ENCODE measurements at regions not wholly inside any gene's neighbourhood (a gene's known extent, or its start where the extent isn't known, plus 50 kb on each side); places are given as distances from the start of the nearest gene placed in this dataset.
"Not testable (repeated sequence)": the region's sequence is repeated elsewhere in the genome, so short reads cannot be mapped to it uniquely, and the experiment has no call there.

- Mint-ChIP-seq H3K27ac (no peak overlapping the region), H3K27me3 (no peaks in the 10 kb centered on the region), H3K4me1 (no peaks in the 10 kb centered on the region), H3K9me3 (peaks cover 0 to 5% (median 0%) of the 10 kb centered on the region in 8 donors), H3K4me3 (no peak overlapping the region), H3K36me3 (no peaks in the 10 kb centered on the region)
- Histone ChIP-seq H3K4me1 (ENCODE audit: insufficient read depth, low read length) (no peaks in the 10 kb centered on the region), H3K4me3 (ENCODE audit: low read length in 2 of 2) (no peak overlapping the region), H3K27me3 (ENCODE audit: insufficient read depth, low read length) (no peaks in the 10 kb centered on the region), H3K9me3 (ENCODE audit: control insufficient read depth in 1 of 2, low read length in 2 of 2) (no peaks in the 10 kb centered on the region), H3K36me3 (ENCODE audit: insufficient read depth, low read length) (no peaks in the 10 kb centered on the region), H3K27ac (ENCODE audit: low read depth, low read length) (no peak overlapping the region)
- intact Hi-C loops (cut with micrococcal nuclease), result no loop called here
- ChIA-PET CTCF (ENCODE audit: partially characterized antibody) (no interaction called here), POLR2A (ENCODE audit: partially characterized antibody) (no interaction called here)
- no peak for DNase-seq
Measured at GRCh38 chr3:110495201-110495927, 576.3 kb upstream of the NECTIN3 start.

GRCh38 chr3:110504401-110504800, 567.2 kb upstream of the NECTIN3 start:
- intact Hi-C loops (cut with micrococcal nuclease), result no loop called here
- no peak for DNase-seq
- no peaks in the 10 kb centered on the region for H3K36me3 ChIP-seq (ENCODE audit: insufficient read depth, low read length)
- H3K27ac Mint-ChIP-seq, result no peak overlapping the region
- H3K36me3 Mint-ChIP-seq, result no peaks in the 10 kb centered on the region
- ChIA-PET CTCF (ENCODE audit: partially characterized antibody) (no interaction called here), POLR2A (ENCODE audit: partially characterized antibody) (no interaction called here)
- no peaks in the 10 kb centered on the region for H3K4me1 ChIP-seq (ENCODE audit: insufficient read depth, low read length)
- no peak overlapping the region for H3K27ac ChIP-seq (ENCODE audit: low read depth, low read length)
- no peak overlapping the region for H3K4me3 Mint-ChIP-seq
- no peaks in the 10 kb centered on the region for H3K27me3 ChIP-seq (ENCODE audit: insufficient read depth, low read length)
- H3K9me3 Mint-ChIP-seq, result peaks cover 0 to 8% (median 0%) of the 10 kb centered on the region in 8 donors
- H3K4me3 ChIP-seq (ENCODE audit: low read length in 2 of 2), result no peak overlapping the region
- no peaks in the 10 kb centered on the region for H3K27me3 Mint-ChIP-seq
- H3K4me1 Mint-ChIP-seq, result no peaks in the 10 kb centered on the region
- no peaks in the 10 kb centered on the region for H3K9me3 ChIP-seq (ENCODE audit: control insufficient read depth in 1 of 2, low read length in 2 of 2)

- no peak overlapping the region for H3K27ac Mint-ChIP-seq
- no peaks in the 10 kb centered on the region for H3K27me3 ChIP-seq (ENCODE audit: insufficient read depth, low read length)
- no peaks in the 10 kb centered on the region for H3K36me3 ChIP-seq (ENCODE audit: insufficient read depth, low read length)
- ChIA-PET CTCF (ENCODE audit: partially characterized antibody) (no interaction called here), POLR2A (ENCODE audit: partially characterized antibody) (no interaction called here)
- no peaks in the 10 kb centered on the region for H3K9me3 ChIP-seq (ENCODE audit: control insufficient read depth in 1 of 2, low read length in 2 of 2)
- H3K27me3 Mint-ChIP-seq, result peaks cover 0 to 1% of the 10 kb centered on the region in 2 donors
- intact Hi-C loops (cut with micrococcal nuclease), result no loop called here
- H3K27ac ChIP-seq (ENCODE audit: low read depth, low read length), result no peak overlapping the region
- no peaks in the 10 kb centered on the region for H3K36me3 Mint-ChIP-seq
- no peaks in the 10 kb centered on the region for H3K4me1 Mint-ChIP-seq
- peaks cover 0 to 8% (median 0%) of the 10 kb centered on the region in 8 donors for H3K9me3 Mint-ChIP-seq
- no peak overlapping the region for H3K4me3 Mint-ChIP-seq
- no peaks in the 10 kb centered on the region for H3K4me1 ChIP-seq (ENCODE audit: insufficient read depth, low read length)
- H3K4me3 ChIP-seq (ENCODE audit: low read length in 2 of 2), result no peak overlapping the region
- no peak for DNase-seq
Measured at GRCh38 chr3:110504901-110505300, 566.7 kb upstream of the NECTIN3 start.

GRCh38 chr3:110506890-110507289, 564.7 kb upstream of the NECTIN3 start:
- Histone ChIP-seq H3K36me3 (ENCODE audit: insufficient read depth, low read length) (no peaks in the 10 kb centered on the region), H3K27me3 (ENCODE audit: insufficient read depth, low read length) (no peaks in the 10 kb centered on the region), H3K4me1 (ENCODE audit: insufficient read depth, low read length) (no peaks in the 10 kb centered on the region), H3K4me3 (ENCODE audit: low read length in 2 of 2) (no peak overlapping the region), H3K27ac (ENCODE audit: low read depth, low read length) (no peak overlapping the region), H3K9me3 (ENCODE audit: control insufficient read depth in 1 of 2, low read length in 2 of 2) (no peaks in the 10 kb centered on the region)
- CTCF ChIA-PET (ENCODE audit: partially characterized antibody), result no interaction called here
- intact Hi-C loops (cut with micrococcal nuclease), result no loop called here
- Mint-ChIP-seq H3K27me3 (peaks cover 1 to 3% of the 10 kb centered on the region in 2 donors), H3K36me3 (no peaks in the 10 kb centered on the region), H3K27ac (no peak overlapping the region), H3K4me3 (no peak overlapping the region), H3K9me3 (peaks cover 0 to 8% (median 2%) of the 10 kb centered on the region in 8 donors), H3K4me1 (no peaks in the 10 kb centered on the region)
- POLR2A ChIA-PET (ENCODE audit: partially characterized antibody), result no interaction called here
- DNase-seq, result no peak

- H3K27ac Mint-ChIP-seq; H3K4me3 Mint-ChIP-seq; CTCF ChIA-PET (ENCODE audit: partially characterized antibody): not testable (repeated sequence)
Measured at GRCh38 chr3:110507570-110507969, 564.0 kb upstream of the NECTIN3 start.

GRCh38 chr3:110512961-110513360, 558.7 kb upstream of the NECTIN3 start:
- Histone ChIP-seq H3K9me3 (ENCODE audit: control insufficient read depth in 1 of 2, low read length in 2 of 2) (no peaks in the 10 kb centered on the region), H3K4me3 (ENCODE audit: low read length in 2 of 2) (no peak overlapping the region), H3K36me3 (ENCODE audit: insufficient read depth, low read length) (no peaks in the 10 kb centered on the region), H3K27me3 (ENCODE audit: insufficient read depth, low read length) (no peaks in the 10 kb centered on the region), H3K27ac (ENCODE audit: low read depth, low read length) (no peak overlapping the region), H3K4me1 (ENCODE audit: insufficient read depth, low read length) (no peaks in the 10 kb centered on the region)
- intact Hi-C loops (cut with micrococcal nuclease), result no loop called here
- DNase-seq, result no peak
- Mint-ChIP-seq H3K9me3 (peaks cover 0 to 5% (median 2%) of the 10 kb centered on the region in 8 donors), H3K4me1 (no peaks in the 10 kb centered on the region), H3K36me3 (no peaks in the 10 kb centered on the region), H3K4me3 (no peak overlapping the region), H3K27ac (no peak overlapping the region), H3K27me3 (peaks cover 1 to 9% of the 10 kb centered on the region in 2 donors)
- POLR2A ChIA-PET (ENCODE audit: partially characterized antibody), result no interaction called here
- CTCF ChIA-PET (ENCODE audit: partially characterized antibody), result no interaction called here

More at GRCh38 chr3:110507570-110507969, 564.0 kb upstream of the NECTIN3 start:
- H3K9me3 Mint-ChIP-seq; H3K27me3 Mint-ChIP-seq; H3K27me3 ChIP-seq (ENCODE audit: insufficient read depth, low read length); H3K4me1 ChIP-seq (ENCODE audit: insufficient read depth, low read length); intact Hi-C loops (cut with micrococcal nuclease); H3K36me3 Mint-ChIP-seq; H3K4me1 Mint-ChIP-seq; DNase-seq; H3K27ac ChIP-seq (ENCODE audit: low read depth, low read length); H3K9me3 ChIP-seq (ENCODE audit: control insufficient read depth in 1 of 2, low read length in 2 of 2); H3K4me3 ChIP-seq (ENCODE audit: low read length in 2 of 2); H3K36me3 ChIP-seq (ENCODE audit: insufficient read depth, low read length): not testable (repeated sequence)
- POLR2A ChIA-PET (ENCODE audit: partially characterized antibody), result interaction anchor here (0.6 kb wide), 1 partner anchor 212 kb away, joined by 3 read pairs; no protein-coding TSS in a partner anchor

- intact Hi-C loops (cut with micrococcal nuclease), result no loop called here
- Mint-ChIP-seq H3K27me3 (peaks cover 0 to 6% of the 10 kb centered on the region in 2 donors), H3K9me3 (peaks cover 0 to 3% (median 0%) of the 10 kb centered on the region in 8 donors), H3K36me3 (no peaks in the 10 kb centered on the region), H3K27ac (no peak overlapping the region), H3K4me1 (no peaks in the 10 kb centered on the region), H3K4me3 (no peak overlapping the region)
- ChIA-PET POLR2A (ENCODE audit: partially characterized antibody) (no interaction called here), CTCF (ENCODE audit: partially characterized antibody) (no interaction called here)
- Histone ChIP-seq H3K36me3 (ENCODE audit: insufficient read depth, low read length) (no peaks in the 10 kb centered on the region), H3K4me1 (ENCODE audit: insufficient read depth, low read length) (no peaks in the 10 kb centered on the region), H3K27ac (ENCODE audit: low read depth, low read length) (no peak overlapping the region), H3K4me3 (ENCODE audit: low read length in 2 of 2) (no peak overlapping the region), H3K27me3 (ENCODE audit: insufficient read depth, low read length) (no peaks in the 10 kb centered on the region), H3K9me3 (ENCODE audit: control insufficient read depth in 1 of 2, low read length in 2 of 2) (no peaks in the 10 kb centered on the region)
- DNase-seq, result no peak
Measured at GRCh38 chr3:110518031-110518430, 553.6 kb upstream of the NECTIN3 start.

All from CD4-positive, alpha-beta memory T cell (primary cell).